ENCODE measurements at regions not wholly inside any gene's neighbourhood (a gene's known extent, or its start where the extent isn't known, plus 50 kb on each side); places are given as distances from the start of the nearest gene placed in this dataset.
A peak's percentile ranks its signal among the peaks of the same experiment; 100 is the strongest.
"Not testable (repeated sequence)": the region's sequence is repeated elsewhere in the genome, so short reads cannot be mapped to it uniquely, and the experiment has no call there.

DNA sequence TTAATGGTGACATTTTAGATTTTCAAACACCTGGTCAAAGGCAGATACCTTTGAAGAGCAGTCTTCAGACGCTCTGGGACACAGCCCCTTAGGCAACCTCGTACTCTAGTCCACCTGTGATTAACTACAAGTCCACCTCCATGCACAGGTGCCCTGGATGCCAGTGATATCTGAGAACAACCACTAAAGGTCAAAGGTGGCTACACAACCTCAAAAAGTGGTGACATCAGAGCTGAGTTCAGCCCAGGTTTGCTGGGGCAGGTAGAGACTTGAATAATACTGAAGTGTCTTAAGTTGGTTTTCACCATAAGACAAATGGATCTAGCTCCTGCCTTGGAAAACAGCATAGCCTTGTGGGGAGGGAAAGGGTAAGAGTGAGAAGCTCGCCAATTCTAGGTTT lies 143.4 kb upstream of the ADO start:
- no peak for DNase-seq (ENCODE audit: low read depth)

DNA sequence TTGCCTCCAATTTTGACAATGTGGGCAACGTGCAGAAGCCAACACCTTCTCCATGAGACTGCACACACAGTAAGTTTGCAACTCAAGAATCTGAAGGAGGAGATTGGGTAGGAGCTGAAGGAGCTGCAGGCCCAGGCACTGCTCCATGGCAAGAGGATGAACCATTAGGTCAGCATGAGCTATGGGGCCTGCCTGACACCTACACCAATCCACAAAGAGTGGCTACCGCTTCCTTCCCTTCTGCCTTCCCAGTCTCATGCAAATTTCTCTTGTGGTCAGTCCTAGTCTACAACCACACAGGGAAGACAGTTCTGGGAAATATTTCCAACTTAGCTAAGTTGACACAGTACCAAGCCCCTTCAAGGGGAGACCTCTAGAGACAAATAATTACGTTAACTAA lies 142.0 kb upstream of the ADO start:
- DNase-seq (ENCODE audit: low read depth) = no peak

DNA sequence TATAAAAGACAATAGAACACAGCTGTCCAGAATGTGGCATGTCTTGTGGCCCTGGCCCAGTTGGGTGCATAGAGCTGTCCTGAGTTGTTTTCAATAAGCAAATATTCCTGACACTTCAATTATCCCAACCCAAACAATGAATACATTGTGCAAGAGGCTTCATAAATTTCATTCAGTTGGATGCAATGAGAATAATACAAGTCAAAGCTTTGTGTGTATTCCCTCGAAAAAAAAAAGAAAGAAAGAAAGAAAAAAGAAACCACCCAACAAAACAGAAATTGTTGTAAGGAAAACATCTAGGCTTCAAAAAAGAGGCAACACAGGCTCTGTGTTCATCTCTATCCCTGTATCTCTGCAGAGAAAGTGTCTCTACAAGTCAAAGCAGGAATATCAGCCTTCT lies 138.7 kb upstream of the ADO start:
- no peak for DNase-seq (ENCODE audit: low read depth)

DNA sequence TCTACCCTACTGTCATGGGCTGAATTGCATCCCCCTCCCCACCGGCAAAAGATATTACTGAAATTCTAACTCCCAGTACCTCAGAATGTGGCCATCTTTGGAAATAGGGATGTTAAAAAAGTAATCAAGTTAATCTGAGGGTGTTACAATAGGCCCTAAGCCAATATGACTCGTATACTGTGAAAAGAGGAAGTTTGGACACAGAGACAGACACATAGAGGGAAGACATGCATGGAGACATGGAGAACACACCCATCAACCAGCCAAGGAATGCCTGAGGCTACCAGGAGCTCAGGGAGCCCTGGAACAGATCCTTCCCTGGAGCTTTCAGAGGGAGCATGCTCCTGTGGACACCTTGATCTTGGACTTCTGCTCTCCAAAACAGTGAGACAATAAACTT lies 138.2 kb upstream of the ADO start:
- no peak for DNase-seq (ENCODE audit: low read depth)

DNA sequence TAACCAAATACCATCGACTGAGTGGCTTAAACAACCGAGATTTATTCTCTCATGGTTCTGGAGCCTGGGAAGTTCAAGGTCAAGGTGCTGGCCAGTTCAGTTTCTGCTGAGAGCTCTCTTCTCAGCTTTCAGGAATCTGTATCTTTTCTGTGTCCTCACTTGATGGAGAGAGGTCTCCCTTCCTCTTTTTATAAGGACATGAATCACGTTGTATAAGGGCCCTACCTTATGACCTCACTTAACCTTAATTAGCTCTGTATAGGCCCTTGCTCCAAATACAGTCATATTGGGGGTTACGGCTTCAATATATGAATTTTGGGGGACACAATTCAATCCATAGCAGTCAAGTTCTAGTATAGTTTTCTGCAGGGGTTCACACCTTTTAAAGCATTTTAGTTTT lies 135.2 kb upstream of the ADO start:
- no peak for DNase-seq (ENCODE audit: low read depth)

DNA sequence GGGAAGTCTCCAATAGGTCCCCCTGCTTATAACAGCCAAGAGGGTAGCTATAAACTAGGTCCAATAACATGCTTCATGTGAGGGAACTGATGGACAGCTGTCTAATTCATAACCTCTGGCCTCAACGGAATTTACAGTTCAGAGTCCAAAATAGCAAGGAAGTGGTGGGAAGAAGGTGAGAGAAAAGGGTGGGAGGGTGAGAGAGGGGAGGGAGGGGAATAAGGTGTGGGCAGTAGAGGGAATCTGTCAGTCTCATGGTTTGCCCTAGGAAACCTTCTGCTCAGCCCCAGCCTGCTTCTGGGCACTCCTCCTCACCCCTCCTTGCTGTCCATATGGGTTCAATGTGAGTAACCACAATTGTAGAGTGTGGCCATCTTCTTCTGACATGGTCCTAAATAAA lies 133.4 kb upstream of the ADO start:
- no peak for DNase-seq (ENCODE audit: low read depth)

DNA sequence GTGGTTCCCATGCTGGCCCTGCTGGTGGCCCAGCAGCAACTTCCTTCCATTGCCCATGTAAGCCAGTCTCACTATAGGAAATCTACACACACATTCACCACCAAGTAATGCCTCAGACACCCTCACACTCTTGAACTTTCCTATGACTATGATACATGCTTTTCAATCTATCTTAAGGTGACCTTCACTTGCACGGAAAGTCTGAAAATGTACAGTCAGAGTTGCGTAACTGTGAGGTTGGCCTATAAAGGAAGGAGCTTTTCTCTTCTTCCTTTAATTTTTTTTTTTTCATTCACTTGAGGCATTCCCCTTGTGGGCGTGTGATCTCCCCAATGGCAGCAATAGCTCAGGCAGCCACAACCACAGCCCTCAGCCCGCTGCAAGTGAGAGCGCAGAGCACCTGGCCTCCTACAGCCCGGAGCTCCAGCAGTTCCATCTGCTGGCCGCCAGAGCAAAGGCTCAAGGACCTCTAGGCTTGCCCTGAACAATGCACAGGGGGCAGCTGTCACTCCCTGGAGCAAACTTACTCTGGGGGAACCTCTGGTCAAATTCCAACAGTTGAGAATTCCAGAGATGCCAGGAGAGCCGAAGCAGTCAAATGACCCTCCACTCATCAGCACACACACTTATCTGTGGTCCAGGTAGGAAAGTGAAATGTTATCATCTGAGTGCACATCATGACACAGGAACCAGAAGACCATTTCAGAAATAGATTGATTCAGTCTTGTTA lies 123.1 kb upstream of the ADO start:
- DNase-seq (ENCODE audit: low read depth) = peak; percentile 37

DNA sequence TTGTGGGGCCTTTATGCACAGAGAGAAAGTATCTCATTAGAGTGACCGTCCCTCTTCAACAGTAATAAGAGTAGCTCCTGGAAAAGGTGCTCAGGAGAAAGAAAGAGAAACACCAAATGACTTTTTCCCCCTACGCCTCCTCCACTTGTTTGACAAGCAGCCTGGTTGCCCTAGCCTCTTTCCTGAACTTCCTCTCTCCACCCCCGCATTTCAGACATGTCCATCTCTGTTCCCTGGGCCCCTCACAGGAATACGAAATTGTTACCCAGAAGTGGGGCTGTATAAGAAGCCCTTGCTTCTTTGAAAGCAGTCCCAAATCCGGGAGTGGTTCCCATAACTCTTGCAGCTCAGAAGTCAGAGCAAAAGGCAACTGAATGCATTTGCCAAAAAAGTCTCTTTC lies 119.6 kb upstream of the ADO start:
- DNase-seq (ENCODE audit: low read depth) = no peak

DNA sequence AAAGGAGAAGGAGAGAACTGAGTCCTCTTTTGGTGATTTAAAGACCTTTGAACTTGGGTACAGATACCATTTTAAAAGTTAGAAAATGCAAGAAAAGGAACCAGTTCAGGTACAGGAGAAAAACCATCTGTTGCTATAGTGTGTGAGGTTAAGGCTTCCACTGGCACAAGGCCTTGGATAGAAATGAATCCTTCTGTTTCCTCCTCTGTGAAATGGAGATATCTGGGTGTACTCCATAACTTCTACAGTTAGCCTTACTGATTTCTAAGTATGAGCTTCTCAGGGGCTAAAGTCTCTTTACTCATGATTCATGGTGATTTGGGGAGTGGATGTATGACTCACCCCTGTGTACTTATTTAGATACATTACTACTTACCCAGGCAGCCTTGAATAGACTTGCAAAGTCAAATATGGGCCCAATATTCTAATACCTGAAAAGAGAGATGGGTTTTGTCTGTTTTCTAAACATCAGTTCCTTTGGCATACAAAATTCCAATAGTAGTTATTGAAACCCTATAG lies 117.2 kb upstream of the ADO start:
- DNase-seq (ENCODE audit: low read depth) = no peak

DNA sequence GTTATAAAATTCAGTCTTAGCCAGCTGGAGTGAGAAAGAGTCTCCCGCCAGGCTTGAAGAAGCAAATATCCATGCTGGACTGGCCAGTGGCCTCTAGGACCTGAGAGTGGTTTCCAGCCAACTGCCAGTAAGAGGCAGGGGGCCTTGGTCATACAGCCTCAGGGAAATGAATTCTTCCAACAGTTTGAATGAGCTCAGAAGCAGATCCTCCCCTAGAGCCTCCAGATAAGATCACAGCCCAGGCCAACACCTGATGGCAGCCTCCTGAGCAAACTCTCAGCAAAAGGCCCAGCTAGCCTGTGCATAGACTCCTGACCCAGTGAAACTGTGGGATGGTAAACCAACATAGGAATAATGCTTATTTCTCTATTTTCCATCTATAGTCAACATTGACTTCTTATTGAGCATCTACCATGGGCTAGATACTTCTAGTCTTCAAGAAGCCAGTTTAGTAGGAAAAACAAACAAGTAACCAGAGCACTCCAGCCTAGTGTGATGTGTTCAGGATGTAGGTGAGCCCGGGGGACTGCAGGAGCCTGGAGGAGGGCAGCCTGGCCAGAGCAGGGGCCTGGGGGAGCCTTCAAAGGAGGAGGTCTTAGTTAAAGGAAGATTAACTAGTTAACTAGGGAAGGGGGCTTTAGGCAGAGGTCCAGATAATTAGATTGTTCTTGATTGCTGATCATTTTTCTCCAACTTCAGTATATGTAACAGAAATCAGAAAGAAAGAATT lies 115.4 kb upstream of the ADO start:
- DNase-seq (ENCODE audit: low read depth) = no peak

DNA sequence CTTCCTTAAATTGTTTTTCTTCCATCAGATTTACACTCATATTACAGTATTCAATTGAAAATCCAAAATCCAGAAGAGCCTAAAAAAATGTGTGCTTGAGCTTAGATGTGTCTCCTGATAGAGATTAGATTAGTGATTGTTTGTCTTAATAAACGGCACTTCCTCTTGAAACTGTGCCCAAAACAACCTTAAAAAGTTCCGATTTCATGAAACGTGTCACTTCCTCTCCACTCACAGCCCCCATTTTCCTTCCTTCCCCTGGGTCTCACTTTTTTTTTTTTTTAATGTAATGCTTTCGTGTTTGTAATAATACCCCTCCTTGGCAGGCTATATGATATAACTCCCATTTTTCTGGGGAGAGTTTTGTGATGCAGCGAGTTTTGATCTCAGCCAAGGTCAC lies 114.8 kb upstream of the ADO start:
- DNase-seq (ENCODE audit: low read depth) = no peak

DNA sequence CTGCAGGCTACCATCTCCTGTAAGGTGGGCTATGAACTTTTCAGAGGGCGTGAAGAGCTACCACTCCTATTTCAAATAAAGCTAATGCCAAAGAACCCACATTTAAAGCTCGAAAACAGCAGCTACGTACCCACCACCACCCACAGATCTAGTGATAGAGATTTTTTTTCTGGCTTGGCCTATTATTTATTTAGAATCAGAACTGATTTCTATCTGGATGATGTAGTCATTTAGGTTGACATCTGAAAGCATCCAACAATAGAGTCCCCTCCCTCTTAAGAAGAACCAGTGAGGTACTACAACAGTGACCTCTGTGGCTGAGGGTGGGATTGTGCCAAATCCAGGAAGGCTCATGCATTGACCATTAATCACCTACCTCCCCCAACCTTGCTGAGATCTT lies 113.8 kb upstream of the ADO start:
- DNase-seq (ENCODE audit: low read depth) = no peak

DNA sequence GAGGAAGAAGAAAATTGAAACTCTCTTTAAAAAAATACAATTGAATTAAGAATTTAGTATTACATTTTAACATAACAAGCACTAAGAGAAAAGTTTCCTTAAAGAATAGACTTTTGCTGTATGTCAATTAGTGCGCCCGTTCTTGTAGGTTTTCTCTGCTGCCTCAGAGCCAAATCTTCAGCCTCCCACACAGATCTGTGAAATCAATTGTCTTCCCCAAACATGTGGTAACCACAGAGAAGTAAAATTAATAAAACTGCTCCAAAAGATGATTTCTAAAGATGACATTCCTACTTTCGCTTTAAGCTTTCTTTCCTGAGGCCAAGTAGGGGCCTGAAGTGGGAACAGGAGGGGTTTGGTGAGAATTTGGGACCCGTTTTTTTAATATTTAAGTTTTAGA lies 113.2 kb upstream of the ADO start:
- DNase-seq (ENCODE audit: low read depth) = no peak

DNA sequence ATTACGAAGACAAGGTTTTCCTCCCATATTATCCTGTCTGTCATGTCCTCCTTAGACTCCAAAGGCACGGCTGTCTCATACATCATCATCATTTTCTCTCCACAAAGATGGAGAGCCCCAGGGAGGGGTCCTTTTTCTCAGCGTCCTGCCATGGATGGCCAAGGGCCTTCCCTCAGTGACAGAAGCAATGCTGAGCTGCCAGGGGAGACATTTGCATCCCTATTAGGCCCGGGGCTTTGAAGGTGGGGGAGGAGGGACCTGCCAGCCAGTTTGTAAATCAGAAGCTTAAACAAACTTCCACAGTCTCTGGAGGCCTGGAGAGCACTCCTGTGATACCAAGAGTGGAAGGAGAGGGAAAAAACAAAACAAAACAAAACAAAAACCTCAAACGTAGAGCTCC lies 112.4 kb upstream of the ADO start:
- DNase-seq (ENCODE audit: low read depth) = no peak

DNA sequence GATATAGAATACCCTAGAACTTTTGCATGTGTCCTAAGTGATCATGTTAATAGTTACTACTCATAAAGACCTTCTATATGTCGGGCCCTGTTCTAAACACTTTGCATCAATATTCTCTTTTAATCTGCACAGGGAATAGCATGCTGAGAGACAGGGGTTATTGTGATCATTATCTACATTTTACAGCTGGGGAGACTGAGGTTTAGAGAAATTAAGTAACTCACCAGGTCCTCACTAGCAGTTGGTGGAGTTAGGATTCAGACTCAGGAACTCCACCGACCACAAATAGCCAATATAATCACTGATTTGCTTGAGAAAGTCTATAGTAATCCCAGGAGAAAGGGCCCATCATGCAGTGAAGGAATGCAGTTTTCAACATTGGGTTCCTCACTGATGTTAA lies 111.2 kb upstream of the ADO start:
- no peak for DNase-seq (ENCODE audit: low read depth)

DNA sequence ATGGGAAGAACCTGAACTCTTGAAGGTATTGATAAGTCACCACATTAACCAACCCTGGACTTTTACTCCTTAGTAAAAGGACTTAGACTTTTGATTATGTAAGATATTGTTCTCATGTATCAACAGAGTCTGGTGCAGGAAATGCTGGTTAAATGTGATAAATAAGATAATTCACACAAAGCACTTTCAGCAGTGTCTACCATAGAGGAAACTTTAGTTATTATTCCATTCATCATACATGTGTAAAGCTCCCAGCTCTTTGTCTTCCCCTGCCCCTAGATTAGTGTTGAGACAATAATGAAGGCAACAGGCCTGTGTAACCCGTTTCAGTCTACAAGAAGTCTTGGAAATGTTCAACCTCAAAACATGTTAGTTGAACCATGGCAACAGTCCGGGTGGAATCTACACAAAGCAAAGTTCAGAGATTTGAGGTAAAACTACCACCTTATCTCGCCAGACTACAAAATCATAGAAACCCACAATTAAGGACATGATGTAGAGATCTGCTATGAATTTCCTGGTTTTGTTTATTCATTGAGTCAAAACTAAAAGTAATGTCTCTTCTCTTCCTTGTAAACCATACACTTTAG lies 109.9 kb upstream of the ADO start:
- DNase-seq (ENCODE audit: low read depth) = no peak

DNA sequence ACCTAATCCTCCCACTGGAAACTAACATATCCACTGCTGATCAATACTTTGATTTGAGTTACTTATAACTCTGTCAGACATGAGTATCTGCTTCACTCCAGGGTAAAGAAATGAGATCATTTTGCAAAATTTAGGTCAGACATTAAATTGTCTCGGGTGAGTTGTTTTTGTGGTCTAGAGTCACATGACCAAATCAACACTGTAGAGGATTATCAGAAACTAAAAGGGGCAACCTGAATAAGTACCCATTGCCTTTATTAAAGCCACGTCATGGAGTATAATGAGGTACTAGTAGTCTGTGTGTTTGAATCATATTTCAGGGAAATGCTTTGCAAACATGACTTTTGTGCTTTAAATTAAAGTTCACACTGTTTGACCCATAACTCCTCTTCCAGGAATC lies 107.7 kb upstream of the ADO start:
- no peak for DNase-seq (ENCODE audit: low read depth)

DNA sequence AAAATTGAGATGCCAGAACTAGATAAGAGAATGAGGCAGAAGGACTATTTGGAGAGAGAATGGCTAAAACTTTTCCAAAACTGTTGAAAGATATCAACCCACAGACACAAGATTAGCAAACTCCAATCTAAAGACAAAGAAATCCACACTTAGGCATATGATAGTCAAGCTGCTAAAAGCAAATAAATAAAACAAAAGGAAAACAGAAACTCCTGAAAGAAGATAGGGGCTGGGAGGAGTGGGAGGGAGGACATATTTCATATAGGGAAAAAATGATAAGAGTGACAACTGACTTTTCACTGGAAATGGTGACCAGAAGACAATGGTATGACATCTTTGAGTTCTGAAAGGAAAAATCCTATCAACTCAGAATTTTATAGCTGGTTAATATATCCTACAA lies 105.4 kb upstream of the ADO start:
- DNase-seq (ENCODE audit: low read depth) = no peak

DNA sequence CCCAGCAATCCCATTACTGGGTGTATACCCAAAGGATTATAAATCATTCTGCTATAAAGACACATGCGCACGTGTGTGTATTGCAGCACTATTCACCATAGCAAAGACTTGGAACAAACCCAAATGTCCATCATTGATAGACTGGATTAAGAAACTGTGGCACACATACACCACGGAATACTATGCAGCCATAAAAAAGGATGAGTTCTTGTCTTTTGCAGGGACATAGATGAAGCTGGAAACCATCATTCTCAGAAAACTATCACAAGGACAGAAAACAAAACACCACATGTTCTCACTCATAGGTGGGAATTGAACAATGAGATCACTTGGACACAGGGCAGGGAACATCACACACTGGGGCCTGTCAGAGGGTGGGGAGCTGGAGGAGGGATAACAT lies 100.4 kb upstream of the ADO start:
- not testable (repeated sequence) for DNase-seq (ENCODE audit: low read depth)

DNA sequence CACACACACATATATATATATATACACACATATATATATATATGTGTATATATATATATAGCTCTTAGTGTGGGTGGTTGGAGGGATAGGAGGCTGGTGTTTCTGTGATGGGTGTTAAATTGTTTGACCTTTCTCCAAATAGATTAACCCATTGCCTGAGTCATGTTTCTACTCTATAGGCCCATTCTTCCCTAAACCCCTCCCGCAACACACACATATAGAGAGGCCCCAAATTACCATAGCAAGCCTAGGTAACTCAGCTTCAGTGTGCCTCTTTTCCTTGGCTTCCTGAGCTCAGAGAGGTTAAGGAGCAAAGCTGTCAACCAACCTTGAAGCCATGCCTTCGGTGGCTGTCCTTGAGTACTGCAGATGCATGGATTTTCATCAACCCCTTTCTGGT lies 98.7 kb upstream of the ADO start:
- no peak for DNase-seq (ENCODE audit: low read depth)

DNA sequence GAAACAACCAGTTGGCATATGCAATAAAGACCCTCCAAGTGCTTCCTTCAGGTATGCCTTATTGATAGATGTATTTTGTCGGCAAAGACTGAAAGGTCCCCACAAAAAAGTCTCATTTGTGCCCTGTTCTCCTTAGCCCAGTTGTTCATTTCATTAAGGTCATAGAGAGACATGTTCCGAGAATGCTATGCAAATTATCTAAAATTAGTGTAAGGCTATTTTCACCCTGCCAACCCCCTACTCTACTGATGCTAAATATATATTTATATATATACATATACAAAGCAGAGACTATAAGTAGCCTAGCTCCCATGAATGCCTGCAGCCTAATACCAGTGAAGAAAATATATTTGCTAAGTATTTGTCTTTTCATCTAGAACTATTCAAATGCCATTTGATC lies 96.7 kb upstream of the ADO start:
- no peak for DNase-seq (ENCODE audit: low read depth)

DNA sequence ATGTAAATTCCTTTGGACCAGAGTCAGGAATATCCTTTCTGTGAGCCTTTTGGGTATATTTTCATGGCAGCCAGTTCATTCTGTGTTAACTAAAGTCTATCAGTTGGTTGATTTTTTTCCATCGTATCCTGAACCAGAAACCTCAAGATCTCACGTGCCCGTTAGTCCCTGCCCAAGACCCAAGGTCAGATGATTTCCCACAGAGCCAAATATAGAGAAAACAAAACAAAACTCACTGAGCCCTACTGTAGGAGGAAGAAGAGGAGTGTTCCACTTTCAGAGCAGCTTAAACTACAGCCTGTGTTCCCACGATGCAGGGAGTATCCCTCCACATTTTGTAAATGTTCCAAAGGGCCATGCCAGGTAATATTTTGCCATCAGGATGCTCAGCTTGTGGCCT lies 96.0 kb upstream of the ADO start:
- no peak for DNase-seq (ENCODE audit: low read depth)

DNA sequence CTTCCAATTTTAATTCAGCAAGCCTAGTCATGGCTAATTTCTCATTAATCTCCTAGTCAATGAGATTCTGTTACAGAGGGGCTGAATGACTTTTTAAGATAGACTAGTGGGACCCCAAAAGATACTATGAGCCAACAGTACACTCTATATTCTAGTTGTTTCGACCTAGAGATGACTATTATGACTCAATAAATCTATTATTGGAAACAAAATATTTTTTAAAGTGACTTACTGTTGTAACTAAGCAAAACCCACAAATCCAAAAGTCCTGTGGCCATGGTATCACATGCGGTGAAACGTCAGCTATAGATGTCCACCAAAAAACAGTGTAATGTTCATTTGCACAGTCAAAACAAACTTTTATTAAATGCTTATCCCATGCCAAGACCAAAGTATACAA lies 95.3 kb upstream of the ADO start:
- no peak for DNase-seq (ENCODE audit: low read depth)

DNA sequence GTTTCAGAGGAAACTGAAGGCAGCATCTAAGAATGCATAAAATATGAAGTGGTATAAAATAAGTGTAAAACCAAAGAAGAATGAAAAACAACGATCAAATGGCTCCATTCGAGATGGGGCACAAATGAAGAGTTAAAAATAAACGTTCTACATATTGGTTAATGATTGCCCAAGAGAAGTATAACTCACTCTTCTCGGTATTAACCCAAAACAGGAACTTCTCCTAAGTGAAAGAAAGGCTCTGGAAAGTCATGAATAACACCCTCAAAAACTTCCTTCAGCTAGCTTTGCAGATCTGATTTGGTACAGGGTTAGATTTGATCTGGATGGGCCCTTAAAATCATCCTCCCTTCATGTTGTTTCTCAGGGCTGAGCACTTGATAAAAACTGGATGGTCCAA lies 94.3 kb upstream of the ADO start:
- DNase-seq (ENCODE audit: low read depth) = no peak
